Right cardiac atrium (tissue), 5 donors: ENCODE measurements at regions not wholly inside any gene's neighbourhood (a gene's known extent, or its start where the extent isn't known, plus 50 kb on each side); places are given as distances from the start of the nearest gene placed in this dataset.

Experiments used
- ATAC-seq, 2 donors: fragments of 200-7000 bp; cut with Tn5 transposase; one replicate each; pipeline versions ENCODE4 v1.8.0 to v1.9.1; 2020; ENCODE audit warnings: moderate library complexity in 2 of 2, mild to moderate bottlenecking in 1 of 2
- DNase-seq, 3 donors: peaks; one replicate each; pipeline ENCODE4 v3.0.0-alpha.2; 2020
- H3K27ac ChIP-seq: one replicate; pipeline ENCODE4 v1.5.1; 2013; ENCODE audit warnings: mild to moderate bottlenecking, low read length, control low read depth, moderate library complexity
- H3K27me3 ChIP-seq: one replicate; pipeline ENCODE4 v1.6.1; 2013; ENCODE audit not compliant: control insufficient read depth, insufficient read depth
- H3K4me1 ChIP-seq: one replicate; pipeline ENCODE4 v1.6.1; 2013; ENCODE audit warnings: low read length; ENCODE audit not compliant: control insufficient read depth, insufficient read depth
- H3K4me3 ChIP-seq: one replicate; pipeline ENCODE4 v1.5.1; 2013; ENCODE audit warnings: low read length, control low read depth
- H3K9me3 ChIP-seq: one replicate; pipeline ENCODE4 v1.6.1; 2013; ENCODE audit warnings: low read length; ENCODE audit not compliant: control insufficient read depth
- WGBS: extraction: QIAGEN DNeasy Blood & Tissue Kit; methylation state at CpG from one replicate; pipeline ENCODE4 v1.1.7; 2013; 5-methylcytosine and 5-hydroxymethylcytosine counted together
- intact Hi-C, 4 donors: fragments of 100-400 bp; cut with DNase I; formaldehyde crosslinking; loops; one replicate each; pipeline versions ENCODE4 v1.11.0 to v1.14.0; 2022 to 2023
- donor health status: healthy with polysubstance abuse.
- donor health status: DM: no; HTN: yes; CAD: no.
- donor health status: DM: no; HTN: no; CAD: no.
- donor health status: DM: no; HTN: yes; CAD: no; lungs with severe emphysema.
- donor health status: DM: yes; HTN: yes; CAD: no.

DNA sequence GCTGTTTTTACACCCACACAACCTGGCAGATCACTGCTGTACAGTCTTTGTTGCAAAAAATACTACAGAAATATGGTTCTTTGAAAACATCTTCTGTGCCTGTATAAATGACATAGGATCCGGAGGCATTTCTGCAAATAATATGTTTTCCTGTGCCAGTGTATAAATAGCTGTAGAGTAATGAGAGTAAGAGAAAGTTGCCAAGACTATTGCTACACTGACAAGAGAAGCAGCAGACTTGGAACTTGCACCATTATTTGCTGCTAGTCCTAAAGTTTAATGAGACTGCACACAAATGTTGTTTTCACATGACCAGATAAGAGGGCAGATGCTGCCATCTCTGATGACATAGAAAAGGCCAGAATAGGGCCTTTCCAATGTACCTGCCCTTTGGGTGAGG lies 50.0 kb upstream of the DTNBP1 start:
- Histone ChIP-seq H3K4me1 (no peaks in the 10 kb centered on the region), H3K27me3 (no peaks in the 10 kb centered on the region), H3K4me3 (no peak overlapping the region), H3K9me3 (no peaks in the 10 kb centered on the region), H3K27ac (no peak overlapping the region)
- intact Hi-C loops: loop anchor here in 1 of 4 donors (10.0 kb wide), 1 partner anchor 272 kb away; no protein-coding TSS in a partner anchor
- 24% methylated on average over 1 of the region's 1 CpG for WGBS
- ATAC-seq (peak in 1 of 2 donors; percentile 55), DNase-seq (no peak)
